MCF 10A (cell line): ENCODE measurements at regions not wholly inside any gene's neighbourhood (a gene's known extent, or its start where the extent isn't known, plus 50 kb on each side); places are given as distances from the start of the nearest gene placed in this dataset.

Experiments used
- BruUV-seq: library from RNA; stranded (reverse); fragments of 400-500 nt; replicated peaks from 2 replicates; lab custom pipeline; 2021; lab: Mats Ljungman, UMichigan
- CTCF ChIA-PET: fragments of 300-600 bp; sonication (Branson Sonifier 250); formaldehyde crosslinking; extraction: SDS; loops from one replicate; lab custom pipeline; 2021; ENCODE audit warnings: antibody characterized with exemption, inconsistent platforms; lab: Yijun Ruan, JAX
- POLR2A ChIA-PET: fragments of 300-600, 350-650 bp; sonication (Branson Sonifier 250); formaldehyde crosslinking; extraction: SDS; loops from one replicate; lab custom pipeline; 2020; ENCODE audit warnings: antibody characterized with exemption, inconsistent platforms; lab: Yijun Ruan, JAX
- DNase-seq: peaks from one replicate; pipeline ENCODE4 v3.0.0-alpha.2; 2018; ENCODE audit not compliant: unreplicated experiment
- H3K27ac Mint-ChIP-seq: one replicate; pipeline ENCODE4 v1.8.0; 2022; ENCODE audit warnings: mild to moderate bottlenecking, low read depth, mixed read lengths; ENCODE audit not compliant: unreplicated experiment
- H3K27me3 Mint-ChIP-seq: one replicate; pipeline ENCODE4 v1.8.0; 2022; ENCODE audit warnings: mixed read lengths; ENCODE audit not compliant: insufficient read depth, unreplicated experiment
- H3K36me3 Mint-ChIP-seq: one replicate; pipeline ENCODE4 v1.8.0; 2022; ENCODE audit warnings: mild to moderate bottlenecking, moderate library complexity, mixed read lengths; ENCODE audit not compliant: insufficient read depth, unreplicated experiment
- H3K4me1 Mint-ChIP-seq: one replicate; pipeline ENCODE4 v1.8.0; 2022; ENCODE audit warnings: mixed read lengths; ENCODE audit not compliant: insufficient read depth, unreplicated experiment
- H3K4me3 Mint-ChIP-seq: one replicate; pipeline ENCODE4 v1.8.0; 2022; ENCODE audit warnings: mild to moderate bottlenecking, moderate library complexity, mixed read lengths; ENCODE audit not compliant: unreplicated experiment
- H3K9me3 Mint-ChIP-seq: one replicate; pipeline ENCODE4 v1.8.0; 2022; ENCODE audit warnings: mixed read lengths; ENCODE audit not compliant: unreplicated experiment
- CTCF ChIP-seq: fragments of 200-600 bp; IDR thresholded peaks from one replicate; pipeline ENCODE4 v1.8.0; 2022; ENCODE audit warnings: antibody characterized with exemption, mild to moderate bottlenecking; ENCODE audit not compliant: unreplicated experiment
- intact Hi-C: fragments of 100-400 bp; cut with micrococcal nuclease; formaldehyde crosslinking; loops from 2 replicates; pipeline ENCODE4 v1.14.1; 2022

- no peak for TF ChIP-seq CTCF
- no peak for DNase-seq
- Mint-ChIP-seq H3K36me3 (no peaks in the 10 kb centered on the region), H3K4me3 (no peak overlapping the region), H3K9me3 (no peaks in the 10 kb centered on the region), H3K27ac (no peak overlapping the region), H3K27me3 (no peaks in the 10 kb centered on the region), H3K4me1 (peaks cover 6% of the 10 kb centered on the region)
- intact Hi-C loops, result no loop called here
- POLR2A ChIA-PET, result no interaction called here
- no TSS peak for BruUV-seq
- CTCF ChIA-PET, result no interaction called here
Observed at GRCh38 chr11:71305451-71306125, 53.2 kb upstream of the SHANK2 start.

GRCh38 chr11:71305041-71305440 lies 52.7 kb upstream of the SHANK2 start:
- Mint-ChIP-seq H3K9me3 (no peaks in the 10 kb centered on the region), H3K4me1 (peaks cover 6% of the 10 kb centered on the region), H3K36me3 (no peaks in the 10 kb centered on the region), H3K27ac (no peak overlapping the region), H3K27me3 (no peaks in the 10 kb centered on the region), H3K4me3 (no peak overlapping the region)
- no peak for DNase-seq
- ChIA-PET CTCF (no interaction called here), POLR2A (no interaction called here)
- intact Hi-C loops, result no loop called here
- BruUV-seq, result no TSS peak
- TF ChIP-seq CTCF, result no peak

- TF ChIP-seq CTCF, result no peak
- Mint-ChIP-seq H3K9me3 (no peaks in the 10 kb centered on the region), H3K27me3 (no peaks in the 10 kb centered on the region), H3K4me1 (peaks cover 9% of the 10 kb centered on the region), H3K4me3 (no peak overlapping the region), H3K36me3 (no peaks in the 10 kb centered on the region), H3K27ac (no peak overlapping the region)
- BruUV-seq, result no TSS peak
- ChIA-PET CTCF (no interaction called here), POLR2A (no interaction called here)
- intact Hi-C loops, result no loop called here
- DNase-seq, result no peak
Observed at GRCh38 chr11:71304491-71304890, 52.1 kb upstream of the SHANK2 start.

GRCh38 chr11:71304045-71304444 lies 51.7 kb upstream of the SHANK2 start:
- intact Hi-C loops, result no loop called here
- no peak overlapping the region for H3K27ac Mint-ChIP-seq
- TF ChIP-seq CTCF, result no peak
- H3K4me3 Mint-ChIP-seq, result no peak overlapping the region
- ChIA-PET POLR2A (no interaction called here), CTCF (no interaction called here)
- DNase-seq, result no peak
- no TSS peak for BruUV-seq
- H3K9me3 Mint-ChIP-seq, result no peaks in the 10 kb centered on the region
- no peaks in the 10 kb centered on the region for H3K27me3 Mint-ChIP-seq
- no peaks in the 10 kb centered on the region for H3K36me3 Mint-ChIP-seq
- peaks cover 14% of the 10 kb centered on the region for H3K4me1 Mint-ChIP-seq
